ACC112 (cell line): ENCODE measurements at regions not wholly inside any gene's neighbourhood (a gene's known extent, or its start where the extent isn't known, plus 50 kb on each side); places are given as distances from the start of the nearest gene placed in this dataset.
"Not testable (repeated sequence)": the region's sequence is repeated elsewhere in the genome, so short reads cannot be mapped to it uniquely, and the experiment has no call there.

Source experiments
- H2AFZ ChIP-seq: fragments of 200-600 bp; sonication (generic); one replicate; pipeline ENCODE4 v1.6.0; 2017; ENCODE audit warnings: antibody characterized with exemption, low read length; ENCODE audit not compliant: unreplicated experiment
- H3K27ac ChIP-seq: fragments of 200-600 bp; sonication (generic); 2 replicates; pipeline ENCODE4 v1.5.1; 2014; ENCODE audit warnings: low read depth, mild to moderate bottlenecking, antibody characterized with exemption, low read length, moderate library complexity
- H3K27me3 ChIP-seq: fragments of 200-600 bp; sonication (generic); 2 replicates; pipeline ENCODE4 v1.6.1; 2014; ENCODE audit warnings: mild to moderate bottlenecking, antibody characterized with exemption, low read length, moderate library complexity, mixed read lengths; ENCODE audit not compliant: insufficient read depth
- H3K36me3 ChIP-seq: fragments of 200-600 bp; sonication (generic); 2 replicates; pipeline ENCODE4 v1.6.1; 2016; ENCODE audit warnings: mild to moderate bottlenecking, antibody characterized with exemption, low read length, moderate library complexity, mixed read lengths; ENCODE audit not compliant: insufficient read depth
- H3K4me1 ChIP-seq: fragments of 200-600 bp; sonication (generic); one replicate; pipeline ENCODE4 v1.6.1; 2016; ENCODE audit warnings: low read length, mixed read lengths; ENCODE audit not compliant: insufficient read depth, unreplicated experiment, control insufficient read depth
- H3K4me3 ChIP-seq: fragments of 200-600 bp; sonication (generic); 2 replicates; pipeline ENCODE4 v1.5.1; 2014; ENCODE audit warnings: mild to moderate bottlenecking, low read depth, low read length
- H3K79me2 ChIP-seq: fragments of 200-600 bp; sonication (generic); one replicate; pipeline ENCODE4 v1.6.0; 2016; ENCODE audit warnings: low read length; ENCODE audit not compliant: control insufficient read depth, unreplicated experiment, insufficient read depth

DNA sequence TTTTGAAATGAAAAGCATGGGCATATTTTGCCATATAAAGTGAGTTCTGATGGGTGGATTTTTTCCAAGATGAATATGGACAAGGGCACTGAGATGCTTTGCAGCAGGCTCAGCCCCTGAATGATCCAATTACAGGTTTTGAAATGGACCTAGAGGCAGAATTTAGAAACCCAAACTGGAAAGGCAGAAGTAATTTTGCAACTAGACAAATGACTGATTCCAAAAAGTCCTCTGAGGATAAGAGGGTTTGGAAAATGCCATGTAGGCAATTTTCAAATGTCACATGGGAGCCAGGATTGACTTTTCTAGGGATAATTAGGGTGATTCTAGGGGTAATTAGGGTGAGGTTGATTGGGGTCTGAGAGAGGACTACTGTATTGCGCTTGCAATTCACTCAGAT is 148.9 kb upstream of the ZNF648 start:
- H3K79me2 ChIP-seq: no peaks in the 10 kb centered on the region
- H3K4me1 ChIP-seq: no peaks in the 10 kb centered on the region
- no peak overlapping the region for H3K4me3 ChIP-seq
- H3K36me3 ChIP-seq: no peaks in the 10 kb centered on the region
- H3K27ac ChIP-seq: no peak overlapping the region
- no peak overlapping the region for H2AFZ ChIP-seq
- H3K27me3 ChIP-seq: no peaks in the 10 kb centered on the region

DNA sequence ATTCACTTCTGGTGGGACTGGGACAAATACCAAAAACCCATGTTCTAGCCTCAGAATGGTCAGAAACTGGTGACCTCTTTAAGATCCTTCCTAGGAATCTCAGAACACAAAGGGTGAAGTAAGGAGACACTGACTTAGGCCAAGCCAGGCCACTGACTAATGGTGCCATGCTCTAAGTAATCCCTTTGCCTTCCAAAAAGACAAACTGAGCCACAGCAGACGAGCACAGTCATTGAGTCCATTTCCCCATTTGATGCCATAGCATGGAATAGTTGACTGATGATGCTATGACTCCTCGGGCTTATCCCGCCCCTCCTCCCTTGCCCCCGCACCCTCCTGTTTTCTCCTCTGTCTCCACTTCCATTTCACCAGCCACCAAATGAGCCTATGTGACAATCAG is 145.8 kb upstream of the ZNF648 start:
- Histone ChIP-seq H3K36me3 (no peaks in the 10 kb centered on the region), H3K79me2 (no peaks in the 10 kb centered on the region), H3K27ac (no peak overlapping the region), H3K4me3 (no peak overlapping the region), H3K27me3 (no peaks in the 10 kb centered on the region), H3K4me1 (no peaks in the 10 kb centered on the region), H2AFZ (no peak overlapping the region)

DNA sequence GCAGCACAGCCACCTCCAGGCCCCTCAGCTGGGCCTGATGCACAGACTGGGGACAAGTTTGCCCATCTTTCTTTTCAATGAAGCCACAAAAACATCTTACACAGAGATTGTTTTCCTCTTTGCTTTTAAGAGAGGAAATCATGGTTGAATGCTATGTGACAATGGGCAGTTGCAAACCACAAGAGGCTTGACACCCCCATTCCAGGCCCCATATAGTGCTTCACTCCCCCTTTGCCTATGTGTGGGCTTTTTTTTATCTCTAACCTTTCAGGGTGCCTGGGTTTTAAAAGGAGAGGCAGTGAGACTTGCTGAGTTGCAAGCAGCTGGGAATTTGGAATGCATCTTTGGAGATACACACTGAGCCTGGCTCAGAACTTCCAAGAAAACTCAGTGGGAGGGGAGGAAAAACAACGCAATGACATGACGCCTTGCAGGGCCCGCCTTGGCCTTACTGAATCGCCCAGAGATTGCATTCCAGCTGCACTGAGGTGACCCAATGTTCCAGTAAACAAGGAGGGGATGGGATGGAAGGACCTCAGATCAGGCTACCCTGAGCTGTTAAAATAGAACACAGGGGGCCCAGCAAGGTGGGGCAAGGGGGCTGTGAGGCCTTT is 145.2 kb upstream of the ZNF648 start:
- Histone ChIP-seq H2AFZ (no peak overlapping the region), H3K27ac (no peak overlapping the region), H3K4me1 (no peaks in the 10 kb centered on the region), H3K36me3 (no peaks in the 10 kb centered on the region), H3K79me2 (no peaks in the 10 kb centered on the region), H3K4me3 (no peak overlapping the region), H3K27me3 (no peaks in the 10 kb centered on the region)

GRCh38 chr1:182205351-182206022 is 144.0 kb upstream of the ZNF648 start:
- Histone ChIP-seq H3K27me3 (no peaks in the 10 kb centered on the region), H3K4me1 (no peaks in the 10 kb centered on the region), H2AFZ (no peak overlapping the region), H3K79me2 (no peaks in the 10 kb centered on the region), H3K27ac (no peak overlapping the region), H3K4me3 (no peak overlapping the region), H3K36me3 (no peaks in the 10 kb centered on the region)

GRCh38 chr1:182203191-182203875 is 141.8 kb upstream of the ZNF648 start:
- Histone ChIP-seq H3K36me3 (no peaks in the 10 kb centered on the region), H3K27me3 (no peaks in the 10 kb centered on the region), H3K27ac (no peak overlapping the region), H3K4me1 (no peaks in the 10 kb centered on the region), H2AFZ (no peak overlapping the region), H3K79me2 (no peaks in the 10 kb centered on the region), H3K4me3 (no peak overlapping the region)

- H2AFZ ChIP-seq, H3K4me3 ChIP-seq, H3K4me1 ChIP-seq, H3K36me3 ChIP-seq, H3K27ac ChIP-seq, H3K27me3 ChIP-seq, H3K79me2 ChIP-seq: not testable (repeated sequence)
Measured at GRCh38 chr1:182201490-182201889, 140.0 kb upstream of the ZNF648 start.

- no peaks in the 10 kb centered on the region for H3K4me1 ChIP-seq
- no peaks in the 10 kb centered on the region for H3K27me3 ChIP-seq
- no peak overlapping the region for H2AFZ ChIP-seq
- H3K36me3 ChIP-seq: no peaks in the 10 kb centered on the region
- H3K27ac ChIP-seq: no peak overlapping the region
- no peaks in the 10 kb centered on the region for H3K79me2 ChIP-seq
- H3K4me3 ChIP-seq: no peak overlapping the region
Measured at GRCh38 chr1:182200025-182200812, 138.7 kb upstream of the ZNF648 start.

- no peaks in the 10 kb centered on the region for H3K79me2 ChIP-seq
- no peak overlapping the region for H3K27ac ChIP-seq
- no peak overlapping the region for H2AFZ ChIP-seq
- H3K27me3 ChIP-seq: no peaks in the 10 kb centered on the region
- no peaks in the 10 kb centered on the region for H3K36me3 ChIP-seq
- no peaks in the 10 kb centered on the region for H3K4me1 ChIP-seq
- no peak overlapping the region for H3K4me3 ChIP-seq
Measured at GRCh38 chr1:182198006-182198605, 136.6 kb upstream of the ZNF648 start.

DNA sequence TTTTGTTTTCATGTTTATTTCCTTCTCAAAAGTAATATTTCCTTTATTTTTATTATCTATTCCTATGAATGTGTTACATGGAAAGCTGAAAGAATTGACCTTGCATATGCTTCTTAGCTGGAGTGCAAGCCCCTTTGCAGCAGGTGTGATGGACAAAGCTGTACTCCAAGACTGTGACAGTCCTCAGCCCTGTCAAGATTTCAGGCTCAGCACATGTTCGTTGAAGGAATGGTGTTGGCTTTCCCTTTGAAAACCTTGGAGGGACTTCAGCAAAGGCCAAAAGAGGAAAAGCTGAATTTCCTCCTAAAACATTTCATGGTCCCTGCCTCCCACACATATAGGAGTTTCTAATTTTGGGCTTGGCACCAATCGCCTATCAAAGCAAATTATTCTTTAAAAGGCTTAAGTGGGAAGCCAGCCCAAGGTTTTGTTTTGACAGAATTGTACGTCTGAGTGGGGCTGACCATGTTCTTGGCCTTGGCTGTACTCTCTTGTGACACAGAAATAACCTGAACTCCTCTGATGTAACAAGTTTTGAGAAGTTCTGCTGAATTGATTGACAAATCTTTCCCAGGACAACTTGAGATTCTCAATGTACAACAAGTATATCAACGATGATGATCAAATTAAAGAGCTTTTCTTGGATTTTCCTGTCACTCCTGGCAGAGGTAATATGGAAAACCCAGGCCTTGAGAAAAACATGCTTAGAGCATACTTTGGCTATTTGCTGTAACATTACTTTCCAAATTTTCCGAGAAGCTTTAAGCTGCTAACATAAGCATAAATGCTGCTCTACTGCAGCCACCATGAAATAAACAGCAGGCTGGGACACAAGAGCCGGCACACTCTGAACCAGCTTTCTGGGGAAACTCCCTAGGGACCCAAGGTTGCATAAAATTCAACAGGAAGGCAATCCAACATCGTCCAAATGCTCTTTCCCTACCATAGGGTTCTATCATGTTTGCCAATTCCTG is 135.7 kb upstream of the ZNF648 start:
- Histone ChIP-seq H3K36me3 (no peaks in the 10 kb centered on the region), H3K4me3 (no peak overlapping the region), H3K79me2 (no peaks in the 10 kb centered on the region), H3K27me3 (no peaks in the 10 kb centered on the region), H3K4me1 (no peaks in the 10 kb centered on the region), H3K27ac (no peak overlapping the region), H2AFZ (no peak overlapping the region)
